ENCODE measurements at regions not wholly inside any gene's neighbourhood (a gene's known extent, or its start where the extent isn't known, plus 50 kb on each side); places are given as distances from the start of the nearest gene placed in this dataset.
A peak's percentile ranks its signal among the peaks of the same experiment; 100 is the strongest.

GRCh38 chr2:18701546-18701945 is 112.2 kb upstream of the NT5C1B start:
- no peak for DNase-seq

GRCh38 chr2:18690342-18690741 is 101.0 kb upstream of the NT5C1B start:
- peak; percentile 10 for DNase-seq

- DNase-seq = no peak
Measured at GRCh38 chr2:18684206-18685038, 95.1 kb upstream of the NT5C1B start.

- DNase-seq = no peak
Measured at GRCh38 chr2:18682681-18683080, 93.3 kb upstream of the NT5C1B start.

- DNase-seq = no peak
Measured at GRCh38 chr2:18677280-18677679, 87.9 kb upstream of the NT5C1B start.

GRCh38 chr2:18674309-18674708 is 84.9 kb upstream of the NT5C1B start:
- DNase-seq = no peak

- DNase-seq = no peak
Measured at GRCh38 chr2:18671363-18671762, 82.0 kb upstream of the NT5C1B start.

- no peak for DNase-seq
Measured at GRCh38 chr2:18668221-18668620, 78.9 kb upstream of the NT5C1B start.

- DNase-seq = no peak
Measured at GRCh38 chr2:18664421-18664820, 75.1 kb upstream of the NT5C1B start.

- no peak for DNase-seq
Measured at GRCh38 chr2:18663861-18664260, 74.5 kb upstream of the NT5C1B start.

GRCh38 chr2:18662689-18663088 is 73.3 kb upstream of the NT5C1B start:
- DNase-seq = no peak

GRCh38 chr2:18659915-18660314 is 70.5 kb upstream of the NT5C1B start:
- no peak for DNase-seq

- DNase-seq = no peak
Measured at GRCh38 chr2:18656048-18656447, 66.7 kb upstream of the NT5C1B start.

- DNase-seq = no peak
Measured at GRCh38 chr2:18651842-18652774, 62.7 kb upstream of the NT5C1B start.

GRCh38 chr2:18650221-18650620 is 60.9 kb upstream of the NT5C1B start:
- DNase-seq = no peak

- no peak for DNase-seq
Measured at GRCh38 chr2:18649502-18650135, 60.2 kb upstream of the NT5C1B start.

- DNase-seq = no peak
Measured at GRCh38 chr2:18648161-18648560, 58.8 kb upstream of the NT5C1B start.

- DNase-seq = no peak
Measured at GRCh38 chr2:18647731-18648130, 58.4 kb upstream of the NT5C1B start.

GRCh38 chr2:18645315-18645714 is 55.9 kb upstream of the NT5C1B start:
- no peak for DNase-seq

- no peak for DNase-seq
Measured at GRCh38 chr2:18644115-18644462, 54.7 kb upstream of the NT5C1B start.

- DNase-seq = no peak
Measured at GRCh38 chr2:18643326-18644114, 54.2 kb upstream of the NT5C1B start.

- DNase-seq = no peak
Measured at GRCh38 chr2:18641823-18642222, 52.5 kb upstream of the NT5C1B start.

Measured in hematopoietic multipotent progenitor cell treated with erythropoietin and hydrocortisone succinate and interleukin-3 and kit ligand, for 4 days (in vitro differentiated cells).